Forelimb muscle (tissue), 1 donor: ENCODE measurements at regions not wholly inside any gene's neighbourhood (a gene's known extent, or its start where the extent isn't known, plus 50 kb on each side); places are given as distances from the start of the nearest gene placed in this dataset.
"Not testable (repeated sequence)": the region's sequence is repeated elsewhere in the genome, so short reads cannot be mapped to it uniquely, and the experiment has no call there.

Source experiments
- DNase-seq: peaks from one replicate; pipeline ENCODE4 v3.0.0-alpha.2; 2013; ENCODE audit warnings: low read depth

DNA sequence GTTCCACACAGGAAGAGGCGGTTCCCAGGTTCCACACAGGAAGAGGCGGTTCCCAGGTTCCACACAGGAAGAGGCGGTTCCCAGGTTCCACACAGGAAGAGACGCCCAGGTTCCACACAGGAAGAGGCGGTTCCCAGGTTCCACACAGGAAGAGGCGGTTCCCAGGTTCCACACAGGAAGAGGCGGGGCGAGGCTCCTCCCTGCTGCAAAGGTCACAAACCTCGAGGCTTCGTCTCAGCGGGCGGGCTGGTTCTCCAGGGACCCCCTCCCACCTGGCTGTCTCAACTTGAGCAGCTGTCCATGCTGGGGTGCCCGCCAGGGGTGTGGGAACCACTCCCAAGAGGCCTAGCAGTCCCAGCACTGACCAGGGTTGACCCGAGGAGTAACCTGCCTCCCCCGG, 94.3 kb upstream of the RUFY1 start:
- DNase-seq = not testable (repeated sequence)

GRCh38 chr5:179455320-179455719, 95.0 kb upstream of the RUFY1 start:
- no peak for DNase-seq

- DNase-seq = no peak
These were observed 96.0 kb upstream of the RUFY1 start for GRCh38 chr5:179454356-179454755.

- no peak for DNase-seq
These were observed 96.7 kb upstream of the RUFY1 start for GRCh38 chr5:179453616-179454015.

DNA sequence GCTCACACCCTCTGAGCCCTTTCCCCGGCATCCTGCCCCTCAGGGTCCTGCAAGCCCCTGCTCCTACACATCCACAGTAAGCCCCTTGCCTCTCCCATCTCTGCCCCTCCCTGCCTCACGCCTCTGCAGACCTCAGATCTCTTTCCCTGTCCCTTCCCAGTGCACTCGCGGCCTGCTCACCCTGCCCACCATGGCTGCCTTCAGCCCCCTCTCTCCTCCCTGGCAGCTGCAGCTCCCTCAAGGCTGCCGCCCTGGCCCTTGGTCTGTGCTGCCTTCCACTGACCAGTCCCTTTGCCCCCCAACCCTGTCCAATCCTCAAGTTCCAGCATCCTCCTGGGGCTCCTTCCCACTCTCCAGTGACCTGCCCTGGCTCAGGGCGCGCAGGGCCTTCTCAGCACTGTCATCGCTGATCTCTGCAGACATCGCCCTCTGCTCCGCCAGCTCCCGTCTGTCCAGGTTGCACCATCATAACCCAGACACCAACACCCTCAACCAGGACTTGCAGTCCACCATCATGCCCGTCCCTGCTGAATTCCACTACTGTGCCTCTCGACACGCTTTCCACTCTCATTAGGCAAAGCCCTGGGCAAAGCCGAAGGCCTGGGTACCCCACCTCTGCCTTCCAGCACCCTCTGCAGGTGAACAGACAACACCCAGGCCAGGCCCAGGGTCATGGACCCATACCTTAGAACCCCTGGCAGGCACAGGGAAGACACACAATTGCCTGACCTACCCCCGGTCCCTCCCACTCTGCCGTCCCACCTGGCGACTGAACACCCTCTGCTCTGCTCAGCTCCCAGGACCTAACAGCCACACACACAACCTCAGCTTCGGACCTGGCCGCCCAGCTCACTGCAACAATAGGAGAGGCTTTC, 97.8 kb upstream of the RUFY1 start:
- no peak for DNase-seq

- no peak for DNase-seq
These were observed 98.5 kb upstream of the RUFY1 start for GRCh38 chr5:179451828-179452196.

- no peak for DNase-seq
These were observed 99.1 kb upstream of the RUFY1 start for GRCh38 chr5:179451114-179451827.

DNA sequence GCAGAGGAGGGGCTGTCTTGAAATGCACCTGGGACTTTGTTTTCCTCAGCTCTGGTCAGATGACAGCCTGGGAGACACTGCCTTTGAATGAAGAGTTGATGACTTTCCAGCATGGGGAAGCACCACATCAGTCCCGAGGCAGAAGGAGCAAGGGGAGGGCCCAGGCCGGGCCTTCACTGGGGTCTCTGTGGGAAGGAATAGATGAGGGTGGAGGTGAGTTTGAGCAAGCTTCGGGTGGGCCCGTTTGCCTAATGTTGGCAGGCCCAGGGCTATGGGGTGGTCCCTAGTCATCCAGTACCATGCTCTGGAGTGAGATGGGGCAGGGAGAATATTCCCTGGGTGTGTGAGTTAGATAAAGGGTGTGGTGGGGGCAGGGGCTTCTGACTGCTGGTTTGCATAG, 100.4 kb upstream of the RUFY1 start:
- not testable (repeated sequence) for DNase-seq

DNA sequence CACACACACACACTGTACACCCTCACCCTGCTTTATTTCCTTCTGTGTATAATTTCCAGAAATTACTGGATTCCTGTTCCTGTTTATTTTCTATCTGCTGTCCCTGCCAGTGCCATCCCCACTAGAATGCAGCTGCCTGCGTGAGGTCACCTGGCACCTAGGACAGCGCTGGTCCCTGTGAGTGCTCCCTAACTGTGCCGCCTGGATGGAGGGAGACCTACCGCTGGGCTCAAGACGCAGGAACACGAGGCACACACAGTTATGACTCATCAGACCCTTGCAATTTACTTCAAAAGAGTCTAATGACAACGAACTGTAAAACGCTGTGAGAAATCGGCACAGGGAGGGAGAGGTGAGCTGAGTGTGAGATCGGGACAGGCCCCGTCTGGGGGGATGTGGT, 102.1 kb upstream of the RUFY1 start:
- not testable (repeated sequence) for DNase-seq

DNA sequence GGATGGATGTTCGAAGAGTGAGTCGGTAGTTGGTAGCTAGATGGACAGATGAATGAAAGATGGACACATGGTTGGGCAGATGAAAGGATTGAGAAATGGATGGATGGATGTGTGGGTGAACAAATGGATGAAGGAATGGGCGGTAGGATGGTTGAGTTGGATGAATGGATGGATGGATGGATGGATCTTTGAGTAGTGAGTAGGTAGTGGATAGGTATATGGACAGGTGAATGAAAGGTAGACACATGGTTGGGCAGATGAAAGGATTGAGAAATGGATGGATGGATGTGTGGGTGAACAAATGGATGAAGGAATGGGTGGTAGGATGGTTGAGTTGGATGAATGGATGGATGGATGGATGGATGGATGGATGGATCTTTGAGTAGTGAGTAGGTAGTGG, 97.0 kb upstream of the ADAMTS2 start:
- not testable (repeated sequence) for DNase-seq

- no peak for DNase-seq
These were observed 94.1 kb upstream of the ADAMTS2 start for GRCh38 chr5:179439181-179439985.

DNA sequence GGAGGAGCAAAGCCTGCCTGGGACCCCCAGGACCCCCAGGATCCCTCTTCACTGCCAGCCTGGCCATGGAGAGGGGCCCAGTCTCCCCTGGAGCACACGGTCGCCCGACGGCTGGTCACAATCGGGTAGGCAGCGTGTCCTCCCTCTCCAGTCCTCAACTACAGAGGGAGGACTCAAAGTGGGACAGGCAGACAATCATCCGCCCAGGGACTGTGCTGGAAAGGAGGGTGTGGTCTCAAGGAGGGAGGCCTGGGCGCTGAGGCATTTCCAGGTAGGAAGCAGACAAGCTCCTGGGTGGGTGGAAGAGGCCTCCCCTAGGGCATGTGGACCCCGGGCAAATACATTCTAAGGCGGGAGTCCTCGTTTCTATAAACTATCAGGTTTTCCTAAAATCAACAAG, 93.2 kb upstream of the ADAMTS2 start:
- no peak for DNase-seq

DNA sequence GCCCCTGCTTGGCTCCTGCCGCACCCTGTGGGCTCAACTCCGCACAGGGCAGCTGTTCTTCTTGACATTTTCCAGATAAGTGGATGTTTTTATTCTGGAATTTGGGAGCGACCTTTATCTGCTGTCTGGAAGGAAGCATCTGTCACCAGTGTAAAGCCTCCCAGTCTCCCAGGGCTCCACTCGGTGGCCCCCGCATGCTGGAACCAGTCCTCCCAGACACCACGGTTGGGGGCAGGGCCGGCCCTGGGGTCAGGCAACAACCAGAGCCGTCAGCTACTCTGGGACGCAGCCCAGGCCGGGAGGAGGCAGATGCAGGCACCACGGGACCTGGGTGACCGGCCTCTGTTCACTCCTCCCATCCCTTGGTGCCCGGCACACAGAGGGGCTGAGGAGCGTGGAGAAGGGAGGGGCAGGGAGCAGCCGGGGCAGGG, 92.8 kb upstream of the ADAMTS2 start:
- DNase-seq = no peak

DNA sequence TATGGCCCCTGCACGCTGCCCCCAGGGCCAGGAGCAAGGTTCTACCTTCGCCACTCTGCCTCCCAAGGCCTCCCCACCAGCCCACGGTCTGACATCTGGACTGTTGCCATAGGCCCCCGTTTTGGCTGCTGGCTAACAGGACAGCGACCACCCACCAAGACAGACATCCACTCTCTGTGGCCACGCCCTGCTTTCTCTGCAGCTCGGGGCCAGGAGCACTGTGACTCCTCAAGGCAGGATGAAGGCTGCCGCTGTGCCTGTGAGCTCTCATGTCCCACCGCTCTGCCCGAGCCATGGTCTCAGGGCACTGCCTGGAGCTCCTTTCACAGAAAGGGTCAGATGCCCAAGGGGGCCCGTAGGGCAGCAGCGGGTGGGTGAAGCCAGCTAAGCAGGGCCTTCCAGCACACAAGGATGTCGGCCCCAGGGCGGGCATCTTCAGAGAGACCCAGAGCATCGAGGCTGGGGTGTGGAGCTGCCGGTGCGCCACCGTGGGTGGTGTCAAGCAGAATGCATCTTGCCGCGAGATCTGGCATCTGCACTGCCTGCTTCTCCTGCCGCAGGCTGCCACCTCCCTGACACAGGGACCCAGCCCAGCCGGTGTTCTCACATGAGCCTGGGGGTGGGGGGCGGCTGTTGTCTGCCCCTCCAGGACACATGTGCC, 92.2 kb upstream of the ADAMTS2 start:
- DNase-seq = no peak

- no peak for DNase-seq
These were observed 91.3 kb upstream of the ADAMTS2 start for GRCh38 chr5:179436321-179437122.

- no peak for DNase-seq
These were observed 90.6 kb upstream of the ADAMTS2 start for GRCh38 chr5:179435731-179436315.

- no peak for DNase-seq
These were observed 89.9 kb upstream of the ADAMTS2 start for GRCh38 chr5:179435181-179435580.

DNA sequence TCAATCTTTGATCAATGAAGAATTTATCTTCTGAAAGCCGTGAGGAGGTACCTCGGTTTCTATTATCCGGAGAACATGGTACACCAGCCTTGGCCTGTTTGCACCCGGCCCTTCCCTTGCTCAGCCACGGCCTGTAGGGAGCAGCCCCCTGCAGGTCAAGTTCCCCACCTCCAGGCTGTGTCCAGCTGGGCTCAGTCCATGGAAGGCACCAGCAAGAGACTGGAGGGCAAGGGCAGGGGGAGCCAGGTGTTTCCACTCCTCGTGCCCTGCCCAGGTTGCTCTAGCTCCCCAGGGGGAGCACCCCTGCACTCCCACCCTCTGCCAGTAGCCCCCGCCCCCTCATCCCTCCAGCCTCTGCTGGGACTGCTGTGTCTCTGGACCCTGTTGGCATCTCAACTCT, 87.3 kb upstream of the ADAMTS2 start:
- DNase-seq = no peak

GRCh38 chr5:179431221-179431824, 86.1 kb upstream of the ADAMTS2 start:
- DNase-seq = no peak
